ENCODE measurements at regions not wholly inside any gene's neighbourhood (a gene's known extent, or its start where the extent isn't known, plus 50 kb on each side); places are given as distances from the start of the nearest gene placed in this dataset.

DNA sequence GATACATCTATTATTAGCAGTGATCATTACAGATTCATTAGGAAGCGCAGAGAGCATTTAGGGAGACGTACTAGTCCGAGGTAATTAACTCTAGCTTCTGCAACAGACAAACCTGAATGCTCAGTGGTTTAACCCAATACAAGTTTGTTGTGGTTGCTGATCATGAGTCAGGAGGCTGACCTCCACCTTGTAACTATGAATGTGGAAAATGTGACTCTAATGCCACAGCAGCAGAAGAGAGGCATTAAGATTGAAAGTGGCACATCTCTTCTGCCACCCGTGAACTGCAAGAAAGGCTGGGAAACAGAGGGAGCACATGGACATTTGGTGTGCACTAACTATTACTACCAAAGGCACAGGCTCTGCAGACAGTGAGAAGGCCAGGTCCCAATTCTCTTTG is 71.2 kb upstream of the C3orf80 start:
- no peak overlapping the region for H3K4me3 ChIP-seq
- no peaks in the 10 kb centered on the region for H3K27me3 ChIP-seq

DNA sequence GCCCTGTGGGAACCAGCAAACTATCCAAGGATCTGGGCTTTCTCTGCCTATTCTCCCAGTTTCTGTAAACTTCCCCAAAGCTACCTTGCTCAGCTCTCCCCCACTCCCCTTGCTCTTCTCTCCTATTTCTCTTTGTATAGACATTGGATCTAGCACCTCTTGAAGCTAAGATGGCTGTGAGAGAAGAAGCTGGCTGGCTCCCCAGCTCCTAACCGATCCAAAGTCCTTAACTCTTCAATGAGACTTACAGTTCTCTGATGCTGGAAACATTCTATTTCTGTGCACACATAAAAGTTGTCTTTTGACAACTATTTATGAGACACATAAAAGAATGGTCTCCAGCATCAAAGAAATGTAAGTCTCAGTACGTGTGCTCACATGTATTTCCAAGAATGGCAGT is 70.6 kb upstream of the C3orf80 start:
- H3K27ac ChIP-seq = no peak overlapping the region
- no peak for TF ChIP-seq CTCF (IDR thresholded peaks at IDR 0.05; ENCODE audit: low read depth, low read length)
- H3K4me1 ChIP-seq (ENCODE audit: low read depth) = no peaks in the 10 kb centered on the region
- no peaks in the 10 kb centered on the region for H3K36me3 ChIP-seq
- H3K9me3 ChIP-seq (ENCODE audit: low read depth) = no peaks in the 10 kb centered on the region
- H3K27me3 ChIP-seq = no peaks in the 10 kb centered on the region
- no peak overlapping the region for H3K4me3 ChIP-seq
- no peak for DNase-seq (ENCODE audit: low read depth in 1 of 2, low spot score in 1 of 2)

More for the DNA sequence above, 71.2 kb upstream of the C3orf80 start:
- TF ChIP-seq CTCF (IDR thresholded peaks at IDR 0.05; ENCODE audit: low read depth, low read length) = no peak
- no peak overlapping the region for H3K27ac ChIP-seq
- no peaks in the 10 kb centered on the region for H3K4me1 ChIP-seq (ENCODE audit: low read depth)
- no peaks in the 10 kb centered on the region for H3K36me3 ChIP-seq
- H3K9me3 ChIP-seq (ENCODE audit: low read depth) = no peaks in the 10 kb centered on the region
- no peak for DNase-seq (ENCODE audit: low read depth in 1 of 2, low spot score in 1 of 2)

GRCh38 chr3:160157321-160157720 is 67.9 kb upstream of the C3orf80 start:
- Histone ChIP-seq H3K4me3 (no peak overlapping the region), H3K27ac (no peak overlapping the region), H3K9me3 (ENCODE audit: low read depth) (no peaks in the 10 kb centered on the region), H3K4me1 (ENCODE audit: low read depth) (no peaks in the 10 kb centered on the region), H3K36me3 (no peaks in the 10 kb centered on the region), H3K27me3 (no peaks in the 10 kb centered on the region)
- DNase-seq (ENCODE audit: low read depth in 1 of 2, low spot score in 1 of 2) = no peak
- TF ChIP-seq CTCF (IDR thresholded peaks at IDR 0.05; ENCODE audit: low read depth, low read length) = no peak

GRCh38 chr3:160159341-160159740 is 65.9 kb upstream of the C3orf80 start:
- no peaks in the 10 kb centered on the region for H3K36me3 ChIP-seq

GRCh38 chr3:160159806-160160205 is 65.4 kb upstream of the C3orf80 start:
- Histone ChIP-seq H3K4me3 (no peak overlapping the region), H3K27me3 (no peaks in the 10 kb centered on the region), H3K36me3 (no peaks in the 10 kb centered on the region), H3K27ac (no peak overlapping the region), H3K9me3 (ENCODE audit: low read depth) (no peaks in the 10 kb centered on the region), H3K4me1 (ENCODE audit: low read depth) (no peaks in the 10 kb centered on the region)
- no peak for TF ChIP-seq CTCF (IDR thresholded peaks at IDR 0.05; ENCODE audit: low read depth, low read length)
- no peak for DNase-seq (ENCODE audit: low read depth in 1 of 2, low spot score in 1 of 2)

More at GRCh38 chr3:160159341-160159740, 65.9 kb upstream of the C3orf80 start:
- Histone ChIP-seq H3K4me1 (ENCODE audit: low read depth) (no peaks in the 10 kb centered on the region), H3K4me3 (no peak overlapping the region), H3K27me3 (no peaks in the 10 kb centered on the region), H3K9me3 (ENCODE audit: low read depth) (no peaks in the 10 kb centered on the region), H3K27ac (no peak overlapping the region)
- TF ChIP-seq CTCF (IDR thresholded peaks at IDR 0.05; ENCODE audit: low read depth, low read length) = no peak
- DNase-seq (ENCODE audit: low read depth in 1 of 2, low spot score in 1 of 2) = no peak

- H3K27me3 ChIP-seq = no peaks in the 10 kb centered on the region
- no peak for DNase-seq (ENCODE audit: low read depth in 1 of 2, low spot score in 1 of 2)
- no peaks in the 10 kb centered on the region for H3K9me3 ChIP-seq (ENCODE audit: low read depth)
- no peaks in the 10 kb centered on the region for H3K4me1 ChIP-seq (ENCODE audit: low read depth)
- H3K4me3 ChIP-seq = no peak overlapping the region
- TF ChIP-seq CTCF (IDR thresholded peaks at IDR 0.05; ENCODE audit: low read depth, low read length) = no peak
- no peak overlapping the region for H3K27ac ChIP-seq
- H3K36me3 ChIP-seq = no peaks in the 10 kb centered on the region
Measured at GRCh38 chr3:160161921-160162320, 63.3 kb upstream of the C3orf80 start.

Measured in cardiac muscle cell (in vitro differentiated cells and primary cell).